ENCODE measurements at regions not wholly inside any gene's neighbourhood (a gene's known extent, or its start where the extent isn't known, plus 50 kb on each side); places are given as distances from the start of the nearest gene placed in this dataset.
"Not testable (repeated sequence)": the region's sequence is repeated elsewhere in the genome, so short reads cannot be mapped to it uniquely, and the experiment has no call there.

DNA sequence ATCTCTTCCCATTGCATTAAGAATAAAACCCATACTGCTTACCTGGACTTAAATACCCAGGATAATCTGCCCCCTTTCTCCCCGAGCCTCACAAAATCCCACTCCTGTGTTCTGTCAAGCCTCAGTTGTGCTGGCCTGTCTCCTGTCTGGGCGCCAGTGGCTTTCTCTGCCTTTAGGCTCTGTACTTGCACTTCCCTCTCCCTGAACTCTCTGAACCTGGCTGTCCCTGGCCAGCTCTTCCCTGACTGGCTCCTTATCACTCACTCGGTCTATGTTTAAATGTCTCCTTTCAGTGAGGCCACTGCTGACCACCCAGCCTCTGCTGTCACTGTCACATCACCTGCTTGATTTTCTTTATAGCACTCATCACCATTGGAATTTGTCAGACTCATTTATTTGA is 382.7 kb upstream of the PPP2R3A start:
- Histone ChIP-seq H3K36me3 (replicated peaks; ENCODE audit: insufficient read depth, low read depth) (no peaks in the 10 kb centered on the region), H2AFZ (no peak overlapping the region), H3K27me3 (no peaks in the 10 kb centered on the region), H3K9me2 (replicated peaks; ENCODE audit: insufficient read depth) (no peaks in the 10 kb centered on the region), H3K9me3 (ENCODE audit: low read depth) (no peaks in the 10 kb centered on the region), H4K20me1 (ENCODE audit: insufficient read depth, poor library complexity, severe bottlenecking) (no peaks in the 10 kb centered on the region), H3K4me3 (no peak overlapping the region), H3K79me2 (no peaks in the 10 kb centered on the region), H3K4me2 (no peak overlapping the region), H3K27ac (no peak overlapping the region), H3K4me1 (ENCODE audit: insufficient read depth) (no peaks in the 10 kb centered on the region)
- DNase-seq (ENCODE audit: low spot score): no peak
- 26% methylated on average over 3 of the region's 3 CpGs for WGBS (ENCODE audit: low lambda C conversion rate, missing lambda C conversion rate)
- TF ChIP-seq EZH2 (IDR thresholded peaks at IDR 0.05; ENCODE audit: borderline replicate concordance) (no peak), EZH2phosphoT487 (IDR thresholded peaks at IDR 0.05; ENCODE audit: low read depth, severe bottlenecking, unreplicated experiment) (no peak)
- TF ChIP-seq, protein P1, sequence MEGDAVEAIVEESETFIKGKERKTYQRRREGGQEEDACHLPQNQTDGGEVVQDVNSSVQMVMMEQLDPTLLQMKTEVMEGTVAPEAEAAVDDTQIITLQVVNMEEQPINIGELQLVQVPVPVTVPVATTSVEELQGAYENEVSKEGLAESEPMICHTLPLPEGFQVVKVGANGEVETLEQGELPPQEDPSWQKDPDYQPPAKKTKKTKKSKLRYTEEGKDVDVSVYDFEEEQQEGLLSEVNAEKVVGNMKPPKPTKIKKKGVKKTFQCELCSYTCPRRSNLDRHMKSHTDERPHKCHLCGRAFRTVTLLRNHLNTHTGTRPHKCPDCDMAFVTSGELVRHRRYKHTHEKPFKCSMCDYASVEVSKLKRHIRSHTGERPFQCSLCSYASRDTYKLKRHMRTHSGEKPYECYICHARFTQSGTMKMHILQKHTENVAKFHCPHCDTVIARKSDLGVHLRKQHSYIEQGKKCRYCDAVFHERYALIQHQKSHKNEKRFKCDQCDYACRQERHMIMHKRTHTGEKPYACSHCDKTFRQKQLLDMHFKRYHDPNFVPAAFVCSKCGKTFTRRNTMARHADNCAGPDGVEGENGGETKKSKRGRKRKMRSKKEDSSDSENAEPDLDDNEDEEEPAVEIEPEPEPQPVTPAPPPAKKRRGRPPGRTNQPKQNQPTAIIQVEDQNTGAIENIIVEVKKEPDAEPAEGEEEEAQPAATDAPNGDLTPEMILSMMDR (IDR thresholded peaks at IDR 0.05; ENCODE audit: poor library complexity): no peak

DNA sequence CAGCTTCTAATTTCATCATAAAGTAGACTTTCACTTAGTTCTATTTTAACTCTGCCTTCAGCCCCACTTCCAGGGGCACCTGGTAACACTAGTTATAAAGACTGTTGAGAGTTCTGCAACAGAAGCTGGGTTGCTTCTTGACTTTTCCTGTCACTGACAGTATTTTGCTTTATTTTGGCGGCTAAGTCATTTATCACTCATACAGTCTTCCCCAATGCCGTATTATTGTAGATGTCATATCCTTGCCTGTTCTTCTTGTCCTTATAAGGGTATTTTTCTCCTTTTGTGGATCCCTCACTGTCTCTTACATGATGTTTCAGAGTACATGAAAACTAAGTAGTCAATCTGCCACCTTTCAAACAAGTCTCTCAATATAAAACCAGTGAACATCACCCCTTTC is 369.0 kb upstream of the PPP2R3A start:
- Histone ChIP-seq H3K4me3 (no peak overlapping the region), H4K20me1 (ENCODE audit: insufficient read depth, poor library complexity, severe bottlenecking) (no peaks in the 10 kb centered on the region), H3K9me3 (ENCODE audit: low read depth) (no peaks in the 10 kb centered on the region), H3K9me2 (replicated peaks; ENCODE audit: insufficient read depth) (no peaks in the 10 kb centered on the region), H3K36me3 (replicated peaks; ENCODE audit: insufficient read depth, low read depth) (no peaks in the 10 kb centered on the region), H2AFZ (no peak overlapping the region), H3K4me2 (no peak overlapping the region), H3K79me2 (no peaks in the 10 kb centered on the region), H3K4me1 (ENCODE audit: insufficient read depth) (no peaks in the 10 kb centered on the region), H3K27me3 (no peaks in the 10 kb centered on the region), H3K27ac (no peak overlapping the region)
- DNase-seq (ENCODE audit: low spot score): no peak
- 87% methylated on average over 2 of the region's 2 CpGs for WGBS (ENCODE audit: low lambda C conversion rate, missing lambda C conversion rate)
- TF ChIP-seq EZH2phosphoT487 (IDR thresholded peaks at IDR 0.05; ENCODE audit: low read depth, severe bottlenecking, unreplicated experiment) (no peak), EZH2 (IDR thresholded peaks at IDR 0.05; ENCODE audit: borderline replicate concordance) (no peak)
- TF ChIP-seq, protein P1 (IDR thresholded peaks at IDR 0.05; ENCODE audit: poor library complexity): no peak

DNA sequence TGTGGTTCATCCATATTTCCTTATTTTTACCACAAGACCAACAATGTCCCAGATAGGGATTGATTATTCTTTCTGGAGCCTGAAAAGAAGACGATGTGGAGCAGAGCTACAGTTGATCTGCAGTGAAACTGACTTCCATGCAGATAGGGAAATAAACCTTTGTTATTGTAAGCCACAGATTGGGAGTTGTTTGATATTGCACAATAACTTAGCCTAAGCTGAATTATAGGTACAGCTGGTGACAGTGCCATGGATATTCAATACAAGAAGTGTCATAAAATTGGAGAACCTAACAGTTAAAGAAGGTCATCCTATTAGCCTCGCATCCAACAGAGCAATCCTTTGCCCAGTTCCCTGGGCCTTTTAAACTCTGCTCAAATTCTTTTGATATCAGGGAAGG is 367.7 kb upstream of the PPP2R3A start:
- TF ChIP-seq EZH2 (IDR thresholded peaks at IDR 0.05; ENCODE audit: borderline replicate concordance) (no peak), EZH2phosphoT487 (IDR thresholded peaks at IDR 0.05; ENCODE audit: low read depth, severe bottlenecking, unreplicated experiment) (no peak)
- TF ChIP-seq, protein P1 (IDR thresholded peaks at IDR 0.05; ENCODE audit: poor library complexity): no peak
- H3K9me2 ChIP-seq (replicated peaks; ENCODE audit: insufficient read depth): no peaks in the 10 kb centered on the region
- H3K27ac ChIP-seq: no peak overlapping the region
- no peaks in the 10 kb centered on the region for H3K9me3 ChIP-seq (ENCODE audit: low read depth)
- no peak overlapping the region for H3K4me3 ChIP-seq
- H3K4me1 ChIP-seq (ENCODE audit: insufficient read depth): no peaks in the 10 kb centered on the region
- no peak overlapping the region for H3K4me2 ChIP-seq
- no peaks in the 10 kb centered on the region for H3K36me3 ChIP-seq (replicated peaks; ENCODE audit: insufficient read depth, low read depth)
- H2AFZ ChIP-seq: no peak overlapping the region
- H3K27me3 ChIP-seq: no peaks in the 10 kb centered on the region
- no peak for DNase-seq (ENCODE audit: low spot score)
- H3K79me2 ChIP-seq: no peaks in the 10 kb centered on the region
- 94% methylated on average over 2 of the region's 2 CpGs for WGBS (ENCODE audit: low lambda C conversion rate, missing lambda C conversion rate)
- no peaks in the 10 kb centered on the region for H4K20me1 ChIP-seq (ENCODE audit: insufficient read depth, poor library complexity, severe bottlenecking)

DNA sequence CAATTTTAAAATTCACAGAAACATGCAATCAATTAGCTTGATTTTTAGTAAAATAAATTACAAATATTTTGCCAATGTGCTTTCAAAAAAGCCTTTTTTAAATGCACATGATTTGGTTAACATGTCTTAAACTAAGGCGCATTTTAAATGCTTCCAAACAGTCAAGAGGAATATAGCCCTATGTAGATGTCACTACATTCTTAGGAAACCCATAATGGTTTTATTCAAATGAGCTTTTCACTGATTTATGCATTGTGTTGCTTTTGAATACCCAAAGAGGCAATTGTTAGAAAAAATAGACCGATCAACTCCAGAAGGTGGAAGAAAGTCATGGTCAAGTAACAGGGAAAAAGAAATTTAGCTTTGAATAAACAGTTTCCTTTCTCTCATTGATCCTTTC is 366.9 kb upstream of the PPP2R3A start:
- Histone ChIP-seq H3K4me3 (no peak overlapping the region), H4K20me1 (ENCODE audit: insufficient read depth, poor library complexity, severe bottlenecking) (no peaks in the 10 kb centered on the region), H3K27ac (no peak overlapping the region), H3K27me3 (no peaks in the 10 kb centered on the region), H3K36me3 (replicated peaks; ENCODE audit: insufficient read depth, low read depth) (no peaks in the 10 kb centered on the region), H3K79me2 (no peaks in the 10 kb centered on the region), H2AFZ (no peak overlapping the region), H3K9me3 (ENCODE audit: low read depth) (no peaks in the 10 kb centered on the region), H3K9me2 (replicated peaks; ENCODE audit: insufficient read depth) (no peaks in the 10 kb centered on the region), H3K4me2 (no peak overlapping the region), H3K4me1 (ENCODE audit: insufficient read depth) (no peaks in the 10 kb centered on the region)
- WGBS (ENCODE audit: low lambda C conversion rate, missing lambda C conversion rate): 85% methylated on average over 2 of the region's 2 CpGs
- no peak for TF ChIP-seq EZH2phosphoT487 (IDR thresholded peaks at IDR 0.05; ENCODE audit: low read depth, severe bottlenecking, unreplicated experiment)
- TF ChIP-seq EZH2 (IDR thresholded peaks at IDR 0.05; ENCODE audit: borderline replicate concordance): no peak
- TF ChIP-seq, protein P1 (IDR thresholded peaks at IDR 0.05; ENCODE audit: poor library complexity): no peak
- no peak for DNase-seq (ENCODE audit: low spot score)

DNA sequence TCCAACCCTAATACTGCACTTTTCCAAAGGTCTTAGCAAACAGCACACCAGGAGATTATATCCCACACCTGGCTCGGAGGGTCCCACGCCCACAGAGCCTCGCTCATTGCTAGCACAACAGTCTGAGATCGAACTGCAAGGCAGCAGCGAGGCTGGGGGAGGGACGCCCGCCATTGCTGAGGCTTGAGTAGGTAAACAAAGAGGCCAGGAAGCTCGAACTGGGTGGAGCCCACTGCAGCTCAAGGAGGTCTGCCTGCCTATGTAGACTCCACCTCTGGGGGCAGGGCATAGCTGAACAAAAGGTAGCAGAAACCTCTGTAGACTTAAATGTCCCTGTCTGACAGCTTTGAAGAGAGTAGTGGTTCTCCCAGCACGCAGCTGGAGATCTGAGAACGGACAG is 361.0 kb upstream of the PPP2R3A start:
- not testable (repeated sequence) for H3K9me2 ChIP-seq (replicated peaks; ENCODE audit: insufficient read depth); H3K4me3 ChIP-seq; H3K27me3 ChIP-seq; H3K9me3 ChIP-seq (ENCODE audit: low read depth); H3K36me3 ChIP-seq (replicated peaks; ENCODE audit: insufficient read depth, low read depth); H2AFZ ChIP-seq; H4K20me1 ChIP-seq (ENCODE audit: insufficient read depth, poor library complexity, severe bottlenecking); H3K4me1 ChIP-seq (ENCODE audit: insufficient read depth); H3K79me2 ChIP-seq; DNase-seq (ENCODE audit: low spot score); H3K27ac ChIP-seq; H3K4me2 ChIP-seq
- whole genome bisulfite sequencing (ENCODE audit: low lambda C conversion rate, missing lambda C conversion rate): 87% methylated on average over 10 of the region's 10 CpGs
